OCI-LY1 (cell line): ENCODE measurements at regions not wholly inside any gene's neighbourhood (a gene's known extent, or its start where the extent isn't known, plus 50 kb on each side); places are given as distances from the start of the nearest gene placed in this dataset.

Experiments
- H2AFZ ChIP-seq: fragments of 200-600 bp; sonication (generic), shearing (Covaris generic); 2 replicates; pipeline ENCODE4 v1.6.0; 2014; ENCODE audit warnings: antibody characterized with exemption, mild to moderate bottlenecking, low read length
- H3F3A ChIP-seq: fragments of 200-600 bp; sonication (generic), shearing (Covaris generic); 2 replicates; pipeline ENCODE4 v1.6.0; 2014; ENCODE audit warnings: mild to moderate bottlenecking, antibody characterized with exemption, low read length, moderate library complexity; ENCODE audit not compliant: insufficient read depth
- H3K27ac ChIP-seq: fragments of 200-600 bp; sonication (generic); 2 replicates; pipeline ENCODE4 v1.5.1; 2014; ENCODE audit warnings: low read length, mixed run types, mild to moderate bottlenecking, low read depth; ENCODE audit not compliant: poor library complexity, severe bottlenecking
- H3K27me3 ChIP-seq: fragments of 200-600 bp; sonication (generic); 2 replicates; pipeline ENCODE4 v1.6.0; 2014; ENCODE audit warnings: antibody characterized with exemption, mild to moderate bottlenecking, low read length, moderate library complexity; ENCODE audit not compliant: insufficient read depth
- H3K36me3 ChIP-seq: fragments of 200-600 bp; sonication (generic); 2 replicates; pipeline ENCODE4 v1.6.1; 2014; ENCODE audit warnings: mild to moderate bottlenecking, antibody characterized with exemption, low read length, moderate library complexity, mixed read lengths; ENCODE audit not compliant: insufficient read depth
- H3K4me1 ChIP-seq: fragments of 200-600 bp; sonication (generic); 2 replicates; pipeline ENCODE4 v1.5.1; 2014; ENCODE audit warnings: mild to moderate bottlenecking, low read length, moderate library complexity; ENCODE audit not compliant: insufficient read depth, severe bottlenecking
- H3K4me2 ChIP-seq: fragments of 200-600 bp; sonication (generic), shearing (Covaris generic); 2 replicates; pipeline ENCODE4 v1.6.1; 2014; ENCODE audit warnings: low read length
- H3K4me3 ChIP-seq: fragments of 200-600 bp; sonication (generic); 2 replicates; pipeline ENCODE4 v1.5.1; 2014; ENCODE audit warnings: low read length, low read depth, mild to moderate bottlenecking, mixed read lengths; ENCODE audit not compliant: poor library complexity, severe bottlenecking
- H3K79me2 ChIP-seq: fragments of 200-600 bp; shearing (Covaris generic); 2 replicates; pipeline ENCODE4 v1.6.1; 2016; ENCODE audit warnings: mixed run types, low read length, mixed read lengths; ENCODE audit not compliant: insufficient read depth
- H3K9ac ChIP-seq: fragments of 200-600 bp; sonication (generic), shearing (Covaris generic); 2 replicates; pipeline ENCODE4 v1.6.1; 2014; ENCODE audit warnings: mild to moderate bottlenecking, low read length, mixed read lengths
- H3K9me2 ChIP-seq: fragments of 200-600 bp; sonication (generic), shearing (Covaris generic); 2 replicates; pipeline ENCODE4 v1.6.1; 2014; ENCODE audit warnings: low read depth, mild to moderate bottlenecking, low read length, mixed read lengths
- H3K9me3 ChIP-seq: fragments of 200-600 bp; shearing (Covaris generic); 2 replicates; pipeline ENCODE4 v1.6.1; 2014; ENCODE audit warnings: low read length, mixed read lengths
- H4K20me1 ChIP-seq: fragments of 200-600 bp; sonication (generic), shearing (Covaris generic); 2 replicates; pipeline ENCODE4 v1.6.0; 2016; ENCODE audit warnings: mild to moderate bottlenecking, low read length; ENCODE audit not compliant: insufficient read depth
- CTCF ChIP-seq: fragments of 200-600 bp; sonication (generic), shearing (Covaris generic); IDR thresholded peaks from 2 replicates; pipeline ENCODE4 v1.5.1; 2017; ENCODE audit warnings: mild to moderate bottlenecking, antibody characterized with exemption, low read length, moderate library complexity, mixed read lengths
- EZH2 ChIP-seq: fragments of 200-600 bp; sonication (generic), shearing (Covaris generic); IDR thresholded peaks from 2 replicates; pipeline ENCODE4 v1.8.0; 2017; ENCODE audit warnings: borderline replicate concordance, mixed run types, mild to moderate bottlenecking, antibody characterized with exemption, low read length, moderate library complexity, mixed read lengths

GRCh38 chr22:47259990-47260389 lies 497.5 kb downstream of the TBC1D22A start:
- H3K27me3 ChIP-seq = no peaks in the 10 kb centered on the region
- no peaks in the 10 kb centered on the region for H3K4me1 ChIP-seq
- no peaks in the 10 kb centered on the region for H3K9me2 ChIP-seq
- TF ChIP-seq CTCF = no peak
- TF ChIP-seq EZH2 = no peak
- no peaks in the 10 kb centered on the region for H4K20me1 ChIP-seq
- H3F3A ChIP-seq = no peaks in the 10 kb centered on the region
- H3K4me3 ChIP-seq = no peak overlapping the region
- no peaks in the 10 kb centered on the region for H3K79me2 ChIP-seq
- H2AFZ ChIP-seq = no peak overlapping the region
- H3K27ac ChIP-seq = no peak overlapping the region
- no peaks in the 10 kb centered on the region for H3K9me3 ChIP-seq
- H3K36me3 ChIP-seq = no peaks in the 10 kb centered on the region
- no peak overlapping the region for H3K4me2 ChIP-seq
- no peak overlapping the region for H3K9ac ChIP-seq

GRCh38 chr22:47259049-47259448 lies 496.6 kb downstream of the TBC1D22A start:
- H3K4me3 ChIP-seq = no peak overlapping the region
- no peaks in the 10 kb centered on the region for H3F3A ChIP-seq
- no peak overlapping the region for H3K27ac ChIP-seq
- no peaks in the 10 kb centered on the region for H3K36me3 ChIP-seq
- H3K9me2 ChIP-seq = no peaks in the 10 kb centered on the region
- H4K20me1 ChIP-seq = no peaks in the 10 kb centered on the region
- H3K27me3 ChIP-seq = no peaks in the 10 kb centered on the region
- TF ChIP-seq EZH2 = no peak
- no peak for TF ChIP-seq CTCF
- H3K4me1 ChIP-seq = no peaks in the 10 kb centered on the region
- H3K79me2 ChIP-seq = no peaks in the 10 kb centered on the region
- no peak overlapping the region for H3K9ac ChIP-seq
- H3K9me3 ChIP-seq = no peaks in the 10 kb centered on the region
- H2AFZ ChIP-seq = no peak overlapping the region
- no peak overlapping the region for H3K4me2 ChIP-seq

- Histone ChIP-seq H3K4me1 (no peaks in the 10 kb centered on the region), H3K4me3 (no peak overlapping the region), H3K36me3 (no peaks in the 10 kb centered on the region), H3K27ac (no peak overlapping the region), H2AFZ (no peak overlapping the region), H4K20me1 (no peaks in the 10 kb centered on the region), H3K79me2 (no peaks in the 10 kb centered on the region), H3K9me3 (no peaks in the 10 kb centered on the region), H3K9me2 (no peaks in the 10 kb centered on the region), H3K9ac (no peak overlapping the region), H3K4me2 (no peak overlapping the region), H3K27me3 (peaks cover 4% of the 10 kb centered on the region; the same call in 1 of the 2 replicates), H3F3A (no peaks in the 10 kb centered on the region)
- TF ChIP-seq EZH2 (no peak), CTCF (no peak)
Measured at GRCh38 chr22:47257976-47258375, 495.5 kb downstream of the TBC1D22A start.
